Calu3 (cell line): ENCODE measurements at regions not wholly inside any gene's neighbourhood (a gene's known extent, or its start where the extent isn't known, plus 50 kb on each side); places are given as distances from the start of the nearest gene placed in this dataset.

Source experiments
- BruUV-seq: library from RNA; stranded (reverse); fragments of 400-500 nt; replicated peaks from 2 replicates; lab custom pipeline; 2021; lab: Mats Ljungman, UMichigan
- CTCF ChIA-PET: fragments of 300-600 bp; sonication (Branson Sonifier 250); formaldehyde crosslinking; loops from one replicate; lab custom pipeline; 2022; ENCODE audit warnings: antibody characterized with exemption; lab: Charles Lee
- DNase-seq: peaks from one replicate; pipeline ENCODE4 v3.0.0; 2022
- H3K27ac Mint-ChIP-seq: one replicate; pipeline ENCODE4 v1.8.0; 2022; ENCODE audit warnings: mixed read lengths; ENCODE audit not compliant: unreplicated experiment
- H3K27me3 Mint-ChIP-seq: one replicate; pipeline ENCODE4 v1.8.0; 2022; ENCODE audit warnings: mixed read lengths; ENCODE audit not compliant: unreplicated experiment
- H3K36me3 Mint-ChIP-seq: one replicate; pipeline ENCODE4 v1.8.0; 2022; ENCODE audit warnings: mild to moderate bottlenecking, moderate library complexity, mixed read lengths; ENCODE audit not compliant: insufficient read depth, unreplicated experiment
- H3K4me1 Mint-ChIP-seq: one replicate; pipeline ENCODE4 v1.8.0; 2022; ENCODE audit warnings: mild to moderate bottlenecking, low read depth, mixed read lengths; ENCODE audit not compliant: unreplicated experiment
- H3K4me3 Mint-ChIP-seq: one replicate; pipeline ENCODE4 v1.8.0; 2022; ENCODE audit warnings: mild to moderate bottlenecking, low read depth, moderate library complexity, mixed read lengths; ENCODE audit not compliant: unreplicated experiment
- H3K9me3 Mint-ChIP-seq: one replicate; pipeline ENCODE4 v1.8.0; 2022; ENCODE audit warnings: low read depth, mixed read lengths; ENCODE audit not compliant: unreplicated experiment
- CTCF ChIP-seq: fragments of 200-600 bp; IDR thresholded peaks from one replicate; pipeline ENCODE4 v1.8.0; 2022; ENCODE audit warnings: antibody characterized with exemption; ENCODE audit not compliant: unreplicated experiment
- intact Hi-C: fragments of 100-400 bp; cut with micrococcal nuclease; formaldehyde crosslinking; loops from one replicate; pipeline ENCODE4 v1.10.0; 2022; ENCODE audit not compliant: unreplicated experiment

- H3K36me3 Mint-ChIP-seq: no peaks in the 10 kb centered on the region
These were observed 180.4 kb upstream of the PPP1R26 start for GRCh38 chr9:135299239-135299590.

DNA sequence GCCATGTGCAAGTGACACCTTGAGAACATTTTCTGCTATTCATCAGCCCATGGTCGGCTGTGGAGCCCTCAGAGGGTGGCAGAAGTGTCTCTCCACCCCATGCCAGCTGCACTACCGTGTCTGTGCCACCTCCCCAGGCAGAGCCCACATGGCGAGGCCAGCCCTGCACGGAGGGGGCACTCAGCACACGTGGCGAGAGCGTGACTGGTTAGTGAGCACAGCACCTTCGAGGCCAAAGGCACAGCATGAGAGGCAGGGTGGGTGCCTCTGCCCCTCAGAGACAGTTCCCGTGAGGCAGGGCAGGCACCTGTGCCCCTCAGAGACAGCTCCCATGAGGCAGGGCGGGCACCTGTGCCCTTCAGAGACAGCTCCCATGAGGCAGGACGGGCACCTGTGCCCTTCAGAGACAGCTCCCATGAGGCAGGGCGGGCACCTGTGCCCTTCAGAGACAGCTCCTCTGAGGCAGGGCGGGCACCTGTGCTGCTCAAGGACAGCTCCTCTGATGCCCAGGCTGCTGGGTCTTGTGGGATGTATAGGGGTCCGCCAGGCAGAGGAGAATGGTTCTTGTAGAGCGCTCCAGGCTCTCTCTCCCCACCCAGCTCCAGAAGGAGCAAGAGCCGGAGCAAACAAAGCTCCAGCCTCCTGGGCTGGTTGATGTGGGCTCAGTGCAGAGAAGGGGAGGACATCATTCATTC lies 179.8 kb upstream of the PPP1R26 start:
- Mint-ChIP-seq H3K4me1 (no peaks in the 10 kb centered on the region), H3K27me3 (peaks cover 83% of the 10 kb centered on the region), H3K27ac (no peak overlapping the region), H3K4me3 (no peak overlapping the region), H3K9me3 (peaks cover 8% of the 10 kb centered on the region), H3K36me3 (no peaks in the 10 kb centered on the region)
- no peak for TF ChIP-seq CTCF
- BruUV-seq: no TSS peak
- intact Hi-C loops: no loop called here
- CTCF ChIA-PET: no interaction called here
- no peak for DNase-seq

More at GRCh38 chr9:135299239-135299590, 180.4 kb upstream of the PPP1R26 start:
- H3K4me1 Mint-ChIP-seq: no peaks in the 10 kb centered on the region
- no peak for TF ChIP-seq CTCF
- no peak overlapping the region for H3K4me3 Mint-ChIP-seq
- peaks cover 6% of the 10 kb centered on the region for H3K9me3 Mint-ChIP-seq
- DNase-seq: no peak
- no peak overlapping the region for H3K27ac Mint-ChIP-seq
- peaks cover 78% of the 10 kb centered on the region for H3K27me3 Mint-ChIP-seq
- intact Hi-C loops: no loop called here
- no TSS peak for BruUV-seq
- CTCF ChIA-PET: no interaction called here

DNA sequence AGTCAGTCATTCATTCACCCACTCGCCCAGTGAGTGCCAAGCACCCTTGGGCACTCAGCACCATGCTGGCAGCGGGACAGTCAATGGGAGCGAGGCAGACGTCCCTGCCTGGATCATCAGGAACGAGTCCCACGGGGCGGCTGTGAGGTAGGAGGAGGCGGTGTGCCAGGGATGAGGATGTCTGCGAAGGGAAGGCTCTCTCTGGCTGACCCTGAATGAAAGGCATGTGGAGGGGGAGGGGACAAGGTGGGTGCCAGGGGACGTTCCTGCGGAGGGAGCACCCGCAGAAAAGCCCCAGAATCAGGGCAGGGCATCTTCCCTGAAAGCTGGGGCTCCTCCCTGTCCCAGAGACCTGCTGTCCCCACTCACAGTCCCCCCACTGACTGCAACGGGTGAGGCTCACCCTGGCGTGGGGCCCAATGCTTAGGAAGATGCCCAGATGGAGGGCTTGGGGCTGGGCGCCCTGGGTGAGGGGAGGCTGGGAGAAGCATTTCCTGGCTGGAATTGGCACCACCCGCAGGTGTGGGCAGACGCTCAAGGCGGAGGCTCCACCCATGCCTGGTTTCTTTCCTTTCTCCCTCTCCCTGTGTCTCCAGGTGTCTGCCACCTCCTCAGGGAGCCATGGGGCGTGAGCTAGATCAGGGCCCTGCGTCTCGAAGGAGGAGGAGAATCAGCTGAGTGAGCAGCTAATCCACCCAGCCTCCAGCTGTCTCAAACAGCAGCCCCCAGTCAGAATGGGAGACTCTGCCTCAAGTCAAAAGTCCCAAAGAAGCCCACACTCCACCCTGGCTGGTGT lies 179.0 kb upstream of the PPP1R26 start:
- H3K4me3 Mint-ChIP-seq: no peak overlapping the region
- no peaks in the 10 kb centered on the region for H3K4me1 Mint-ChIP-seq
- H3K27me3 Mint-ChIP-seq: peaks cover 81% of the 10 kb centered on the region
- TF ChIP-seq CTCF: no peak
- intact Hi-C loops: no loop called here
- H3K9me3 Mint-ChIP-seq: peaks cover 8% of the 10 kb centered on the region
- CTCF ChIA-PET: interaction anchor here (0.6 kb wide), 1 partner anchor 125 kb away, joined by 3 read pairs; no protein-coding TSS in a partner anchor
- H3K36me3 Mint-ChIP-seq: no peaks in the 10 kb centered on the region
- no peak for DNase-seq
- no peak overlapping the region for H3K27ac Mint-ChIP-seq
- BruUV-seq: no TSS peak

DNA sequence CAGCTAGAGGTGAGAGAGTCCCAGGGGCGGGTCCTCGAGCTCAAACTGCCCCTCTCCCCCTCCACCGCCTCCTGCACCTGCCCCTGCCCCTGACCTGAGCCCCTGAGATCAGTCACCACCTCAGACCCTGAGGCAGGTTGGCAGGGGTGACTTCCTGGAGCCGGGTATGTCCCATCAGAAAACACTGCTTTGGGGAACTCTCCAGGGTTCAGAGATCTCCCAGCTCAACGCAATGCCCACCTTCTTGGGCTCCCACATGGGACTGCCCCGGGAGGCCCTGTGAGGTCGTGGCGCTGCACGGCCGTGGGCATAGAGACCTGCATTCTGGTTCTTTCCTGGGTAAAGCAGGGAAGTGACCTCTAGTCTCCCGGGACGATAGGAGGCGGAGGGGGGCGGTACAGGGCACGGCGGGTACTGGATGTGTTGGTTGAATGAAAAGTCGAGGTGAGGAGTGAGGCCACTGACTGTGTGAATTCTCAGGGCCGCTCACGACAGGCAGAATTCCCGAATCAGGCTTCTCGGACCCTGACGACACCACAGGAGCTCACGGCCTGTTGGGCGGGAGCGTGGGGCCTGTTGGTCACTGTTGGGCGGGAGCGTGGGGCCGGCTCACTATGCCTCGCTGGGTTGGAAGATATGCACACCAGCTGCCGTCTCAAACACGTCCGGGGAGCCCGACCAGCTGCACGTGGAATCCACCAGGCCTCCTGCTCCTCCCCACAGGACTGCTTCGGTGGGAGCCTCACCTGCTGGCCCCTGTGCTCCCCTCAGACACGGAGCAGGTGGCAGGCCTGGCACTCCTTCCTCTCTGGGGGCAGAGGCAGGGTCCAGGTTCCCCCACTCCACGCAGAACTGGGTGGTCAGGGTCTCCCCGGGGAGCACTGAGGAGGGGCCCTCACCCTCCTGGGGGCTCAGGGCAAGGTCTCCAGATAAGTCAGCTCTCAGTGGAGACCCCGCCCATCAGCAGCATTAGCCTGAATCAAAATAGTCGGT lies 178.0 kb upstream of the PPP1R26 start:
- H3K27ac Mint-ChIP-seq: no peak overlapping the region
- no peaks in the 10 kb centered on the region for H3K36me3 Mint-ChIP-seq
- intact Hi-C loops: no loop called here
- peaks cover 8% of the 10 kb centered on the region for H3K9me3 Mint-ChIP-seq
- H3K4me1 Mint-ChIP-seq: no peaks in the 10 kb centered on the region
- peaks cover 81% of the 10 kb centered on the region for H3K27me3 Mint-ChIP-seq
- CTCF ChIA-PET: interaction anchor here (0.6 kb wide), 1 partner anchor 124 kb away, joined by 3 read pairs; no protein-coding TSS in a partner anchor
- TF ChIP-seq CTCF: no peak
- BruUV-seq: no TSS peak
- no peak overlapping the region for H3K4me3 Mint-ChIP-seq
- no peak for DNase-seq
